ENCODE measurements at regions not wholly inside any gene's neighbourhood (a gene's known extent, or its start where the extent isn't known, plus 50 kb on each side); places are given as distances from the start of the nearest gene placed in this dataset.

DNA sequence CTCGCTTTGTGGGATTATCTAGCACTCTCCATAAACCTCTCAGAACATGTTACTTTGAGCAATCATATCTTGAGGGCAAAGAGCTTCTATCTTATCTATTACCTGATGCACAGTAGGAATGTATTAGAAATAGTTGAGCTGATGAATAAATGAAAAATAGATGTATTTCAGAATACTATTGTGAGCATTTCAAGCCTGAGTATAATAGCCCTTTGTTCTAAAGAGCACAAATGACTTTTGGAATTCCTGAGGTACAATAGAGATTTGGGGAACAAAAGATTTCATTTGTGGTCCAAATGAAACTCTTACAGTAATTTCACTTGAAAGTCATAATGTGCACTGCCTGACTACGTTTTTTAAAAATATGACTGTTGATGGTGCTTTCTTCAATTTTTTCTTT lies 159.5 kb downstream of the UGT8 start:
- TF ChIP-seq, protein P1, sequence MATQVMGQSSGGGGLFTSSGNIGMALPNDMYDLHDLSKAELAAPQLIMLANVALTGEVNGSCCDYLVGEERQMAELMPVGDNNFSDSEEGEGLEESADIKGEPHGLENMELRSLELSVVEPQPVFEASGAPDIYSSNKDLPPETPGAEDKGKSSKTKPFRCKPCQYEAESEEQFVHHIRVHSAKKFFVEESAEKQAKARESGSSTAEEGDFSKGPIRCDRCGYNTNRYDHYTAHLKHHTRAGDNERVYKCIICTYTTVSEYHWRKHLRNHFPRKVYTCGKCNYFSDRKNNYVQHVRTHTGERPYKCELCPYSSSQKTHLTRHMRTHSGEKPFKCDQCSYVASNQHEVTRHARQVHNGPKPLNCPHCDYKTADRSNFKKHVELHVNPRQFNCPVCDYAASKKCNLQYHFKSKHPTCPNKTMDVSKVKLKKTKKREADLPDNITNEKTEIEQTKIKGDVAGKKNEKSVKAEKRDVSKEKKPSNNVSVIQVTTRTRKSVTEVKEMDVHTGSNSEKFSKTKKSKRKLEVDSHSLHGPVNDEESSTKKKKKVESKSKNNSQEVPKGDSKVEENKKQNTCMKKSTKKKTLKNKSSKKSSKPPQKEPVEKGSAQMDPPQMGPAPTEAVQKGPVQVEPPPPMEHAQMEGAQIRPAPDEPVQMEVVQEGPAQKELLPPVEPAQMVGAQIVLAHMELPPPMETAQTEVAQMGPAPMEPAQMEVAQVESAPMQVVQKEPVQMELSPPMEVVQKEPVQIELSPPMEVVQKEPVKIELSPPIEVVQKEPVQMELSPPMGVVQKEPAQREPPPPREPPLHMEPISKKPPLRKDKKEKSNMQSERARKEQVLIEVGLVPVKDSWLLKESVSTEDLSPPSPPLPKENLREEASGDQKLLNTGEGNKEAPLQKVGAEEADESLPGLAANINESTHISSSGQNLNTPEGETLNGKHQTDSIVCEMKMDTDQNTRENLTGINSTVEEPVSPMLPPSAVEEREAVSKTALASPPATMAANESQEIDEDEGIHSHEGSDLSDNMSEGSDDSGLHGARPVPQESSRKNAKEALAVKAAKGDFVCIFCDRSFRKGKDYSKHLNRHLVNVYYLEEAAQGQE (IDR thresholded peaks at IDR 0.05; ENCODE audit: borderline replicate concordance) = no peak
- no peak for TF ChIP-seq POLR2AphosphoS5 (IDR thresholded peaks at IDR 0.05)
- no peak for TF ChIP-seq SMC3 (conservative IDR thresholded peaks at IDR 0.05; ENCODE audit: poor library complexity)
- TF ChIP-seq, protein P2, sequence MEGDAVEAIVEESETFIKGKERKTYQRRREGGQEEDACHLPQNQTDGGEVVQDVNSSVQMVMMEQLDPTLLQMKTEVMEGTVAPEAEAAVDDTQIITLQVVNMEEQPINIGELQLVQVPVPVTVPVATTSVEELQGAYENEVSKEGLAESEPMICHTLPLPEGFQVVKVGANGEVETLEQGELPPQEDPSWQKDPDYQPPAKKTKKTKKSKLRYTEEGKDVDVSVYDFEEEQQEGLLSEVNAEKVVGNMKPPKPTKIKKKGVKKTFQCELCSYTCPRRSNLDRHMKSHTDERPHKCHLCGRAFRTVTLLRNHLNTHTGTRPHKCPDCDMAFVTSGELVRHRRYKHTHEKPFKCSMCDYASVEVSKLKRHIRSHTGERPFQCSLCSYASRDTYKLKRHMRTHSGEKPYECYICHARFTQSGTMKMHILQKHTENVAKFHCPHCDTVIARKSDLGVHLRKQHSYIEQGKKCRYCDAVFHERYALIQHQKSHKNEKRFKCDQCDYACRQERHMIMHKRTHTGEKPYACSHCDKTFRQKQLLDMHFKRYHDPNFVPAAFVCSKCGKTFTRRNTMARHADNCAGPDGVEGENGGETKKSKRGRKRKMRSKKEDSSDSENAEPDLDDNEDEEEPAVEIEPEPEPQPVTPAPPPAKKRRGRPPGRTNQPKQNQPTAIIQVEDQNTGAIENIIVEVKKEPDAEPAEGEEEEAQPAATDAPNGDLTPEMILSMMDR (IDR thresholded peaks at IDR 0.05; ENCODE audit: poor library complexity, severe bottlenecking) = no peak
- no peak for TF ChIP-seq EZH2 (IDR thresholded peaks at IDR 0.05; ENCODE audit: borderline replicate concordance, insufficient read depth, low read length, poor library complexity, severe bottlenecking)
- no peak for TF ChIP-seq EP300 (conservative IDR thresholded peaks at IDR 0.05; ENCODE audit: poor library complexity, severe bottlenecking)
- no peak for TF ChIP-seq RAD21 (conservative IDR thresholded peaks at IDR 0.05)

All from neural cell (in vitro differentiated cells).